PC-3 (cell line): ENCODE measurements at regions not wholly inside any gene's neighbourhood (a gene's known extent, or its start where the extent isn't known, plus 50 kb on each side); places are given as distances from the start of the nearest gene placed in this dataset.
"Not testable (repeated sequence)": the region's sequence is repeated elsewhere in the genome, so short reads cannot be mapped to it uniquely, and the experiment has no call there.

ENCODE experiments used
- EZH2 ChIP-seq: fragments of 300-600 bp; sonication (generic); IDR thresholded peaks from one replicate; pipeline ENCODE4 v1.6.1; 2017; ENCODE audit warnings: antibody characterized with exemption, mild to moderate bottlenecking, low read length; ENCODE audit not compliant: unreplicated experiment
- TF ChIP-seq, protein P1 (sequence below): fragments of 300-600 bp; sonication (generic); conservative IDR thresholded peaks from 2 replicates; pipeline ENCODE4 v1.5.1; 2017; ENCODE audit warnings: antibody characterized with exemption, low read depth, mild to moderate bottlenecking, low read length

DNA sequence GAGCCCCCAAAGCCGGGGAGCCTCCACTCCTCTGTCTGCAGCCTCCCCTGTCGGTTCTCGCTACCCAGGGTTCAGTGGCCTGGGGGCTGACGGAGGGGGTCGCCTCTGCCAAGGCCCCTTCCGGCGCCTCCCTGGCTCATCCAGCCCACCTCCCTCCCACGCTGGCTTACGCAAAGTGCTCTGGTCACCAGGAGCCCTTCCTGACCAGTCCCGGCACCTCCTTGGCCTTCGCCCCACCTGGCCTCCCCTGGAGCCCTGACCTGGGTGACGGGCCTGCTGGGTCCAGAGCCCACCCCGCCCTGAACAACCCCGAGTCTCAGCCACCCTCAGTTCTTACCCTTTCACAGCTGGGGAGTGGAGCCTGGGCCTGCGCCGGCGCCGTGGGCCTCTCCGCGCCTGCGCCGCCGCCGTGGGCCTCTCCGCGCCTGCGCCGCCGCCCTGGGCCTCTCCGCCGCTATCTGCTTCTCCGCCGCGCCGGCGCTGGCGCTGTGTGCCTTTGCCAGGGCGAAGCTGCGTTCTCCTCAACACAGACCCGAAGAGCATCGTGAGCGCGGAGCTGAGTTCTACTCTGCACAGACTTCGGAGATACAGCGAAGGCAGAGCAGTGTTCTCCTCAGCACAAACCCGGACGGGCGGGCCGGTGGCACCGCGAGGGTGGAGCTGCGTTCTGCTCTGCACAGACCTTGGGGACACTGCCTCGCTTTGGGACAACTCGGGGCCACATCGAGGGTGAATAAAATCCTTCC is 247.6 kb downstream of the TP53TG3F start:
- TF ChIP-seq, protein P1, sequence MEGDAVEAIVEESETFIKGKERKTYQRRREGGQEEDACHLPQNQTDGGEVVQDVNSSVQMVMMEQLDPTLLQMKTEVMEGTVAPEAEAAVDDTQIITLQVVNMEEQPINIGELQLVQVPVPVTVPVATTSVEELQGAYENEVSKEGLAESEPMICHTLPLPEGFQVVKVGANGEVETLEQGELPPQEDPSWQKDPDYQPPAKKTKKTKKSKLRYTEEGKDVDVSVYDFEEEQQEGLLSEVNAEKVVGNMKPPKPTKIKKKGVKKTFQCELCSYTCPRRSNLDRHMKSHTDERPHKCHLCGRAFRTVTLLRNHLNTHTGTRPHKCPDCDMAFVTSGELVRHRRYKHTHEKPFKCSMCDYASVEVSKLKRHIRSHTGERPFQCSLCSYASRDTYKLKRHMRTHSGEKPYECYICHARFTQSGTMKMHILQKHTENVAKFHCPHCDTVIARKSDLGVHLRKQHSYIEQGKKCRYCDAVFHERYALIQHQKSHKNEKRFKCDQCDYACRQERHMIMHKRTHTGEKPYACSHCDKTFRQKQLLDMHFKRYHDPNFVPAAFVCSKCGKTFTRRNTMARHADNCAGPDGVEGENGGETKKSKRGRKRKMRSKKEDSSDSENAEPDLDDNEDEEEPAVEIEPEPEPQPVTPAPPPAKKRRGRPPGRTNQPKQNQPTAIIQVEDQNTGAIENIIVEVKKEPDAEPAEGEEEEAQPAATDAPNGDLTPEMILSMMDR, result not testable (repeated sequence)
- not testable (repeated sequence) for TF ChIP-seq EZH2
